SK-N-SH (cell line): ENCODE measurements at regions not wholly inside any gene's neighbourhood (a gene's known extent, or its start where the extent isn't known, plus 50 kb on each side); places are given as distances from the start of the nearest gene placed in this dataset.

Source experiments
- CTCF ChIA-PET: fragments of 300-600, 350-600 bp; formaldehyde crosslinking; extraction: SDS; loops from one replicate; lab custom pipeline; 2021; lab: Yijun Ruan, JAX
- POLR2A ChIA-PET: fragments of 350-600 bp; sonication (Branson Sonifier 250); formaldehyde crosslinking; extraction: SDS; loops from one replicate; lab custom pipeline; 2020; ENCODE audit warnings: antibody characterized with exemption, inconsistent platforms; lab: Yijun Ruan, JAX
- DNase-seq: peaks from one replicate; pipeline ENCODE4 v3.0.0; 2012
- H2AFZ ChIP-seq: fragments of 200-600 bp; sonication (generic); 2 replicates; pipeline ENCODE4 v1.8.1; 2016; ENCODE audit warnings: antibody characterized with exemption, mild to moderate bottlenecking, low read depth
- H3F3A ChIP-seq: fragments of 200-600 bp; sonication (generic); replicated peaks from 2 replicates; pipeline ENCODE3; 2016; ENCODE audit warnings: antibody characterized with exemption, mild to moderate bottlenecking; ENCODE audit not compliant: insufficient read depth
- H3K27ac ChIP-seq, 2 experiments: fragments of 200-500 bp in 1 of 2; fragments of 200-600 bp in 1 of 2; sonication (Bioruptor generic) in 1 of 2; sonication (generic), shearing (Covaris generic) in 1 of 2; 2 replicates each; pipeline versions ENCODE4 v1.5.1 to v1.6.1; 2014 to 2016; ENCODE audit warnings: low read depth in 2 of 2, inconsistent platforms in 1 of 2, low read length in 1 of 2, mild to moderate bottlenecking in 1 of 2, mixed read lengths in 1 of 2
- H3K27me3 ChIP-seq: fragments of 200-600 bp; sonication (generic), shearing (Covaris generic); 2 replicates; pipeline ENCODE4 v1.6.1; 2016; ENCODE audit warnings: mixed run types; ENCODE audit not compliant: insufficient read depth
- H3K36me3 ChIP-seq, 2 experiments: fragments of 200-500 bp in 1 of 2; fragments of 200-600 bp in 1 of 2; sonication (Bioruptor generic) in 1 of 2; sonication (generic) in 1 of 2; replicated peaks in 1 of 2; 2 replicates each; pipeline versions ENCODE3 to v1.5.1; 2014 to 2016; ENCODE audit warnings: low read length in 1 of 2, mild to moderate bottlenecking in 1 of 2; ENCODE audit not compliant: insufficient read depth in 2 of 2, control insufficient read depth in 1 of 2
- H3K4me1 ChIP-seq, 2 experiments: fragments of 200-500 bp in 1 of 2; fragments of 200-600 bp in 1 of 2; sonication (Bioruptor generic) in 1 of 2; sonication (generic), shearing (Covaris generic) in 1 of 2; 2 replicates each; pipeline versions ENCODE4 v1.5.1 to v1.6.1; 2014 to 2016; ENCODE audit warnings: low read depth in 1 of 2, low read length in 1 of 2, mixed run types in 1 of 2; ENCODE audit not compliant: insufficient read depth in 2 of 2, control insufficient read depth in 1 of 2
- H3K4me2 ChIP-seq: fragments of 200-600 bp; sonication (generic), shearing (Covaris generic); 2 replicates; pipeline ENCODE4 v1.6.1; 2017; ENCODE audit warnings: mixed run types
- H3K4me3 ChIP-seq, 2 experiments: fragments of 200-500 bp in 1 of 2; fragments of 200-600 bp in 1 of 2; sonication (Bioruptor generic) in 1 of 2; sonication (generic), shearing (Covaris generic) in 1 of 2; 2 replicates each; pipeline versions ENCODE4 v1.5.1 to v1.8.1; 2014 to 2016; ENCODE audit warnings: low read depth in 2 of 2, inconsistent platforms in 1 of 2, low read length in 1 of 2, mild to moderate bottlenecking in 1 of 2, mixed read lengths in 1 of 2, moderate library complexity in 1 of 2
- H3K79me2 ChIP-seq: fragments of 200-600 bp; sonication (generic); 2 replicates; pipeline ENCODE4 v1.8.1; 2017; ENCODE audit warnings: mild to moderate bottlenecking; ENCODE audit not compliant: insufficient read depth
- H3K9ac ChIP-seq: fragments of 200-600 bp; sonication (generic); 2 replicates; pipeline ENCODE4 v1.6.1; 2017; ENCODE audit warnings: mixed run types
- H3K9me2 ChIP-seq: fragments of 200-600 bp; sonication (generic); 2 replicates; pipeline ENCODE4 v1.6.1; 2017; ENCODE audit warnings: mixed run types
- H3K9me3 ChIP-seq: fragments of 200-600 bp; sonication (generic); 2 replicates; pipeline ENCODE4 v1.6.1; 2017; ENCODE audit warnings: mixed run types, mild to moderate bottlenecking, moderate library complexity
- H4K20me1 ChIP-seq: fragments of 200-600 bp; sonication (generic); 2 replicates; pipeline ENCODE4 v1.6.1; 2017; ENCODE audit warnings: mild to moderate bottlenecking, mixed run types; ENCODE audit not compliant: insufficient read depth
- CHD2 ChIP-seq: fragments of 150-350 bp; IDR thresholded peaks from 2 replicates; pipeline ENCODE4 v1.6.1; 2018; ENCODE audit warnings: low read length; ENCODE audit not compliant: partially characterized antibody
- FOXJ3 ChIP-seq: sonication (generic); formaldehyde crosslinking; IDR thresholded peaks from 2 replicates; pipeline ENCODE4 v1.5.1; 2020; ENCODE audit warnings: mild to moderate bottlenecking, missing genetic modification reagents
- FOXM1 ChIP-seq: IDR thresholded peaks from 2 replicates; pipeline ENCODE4 v1.4.0; 2012; ENCODE audit warnings: low read depth, mild to moderate bottlenecking
- GABPA ChIP-seq: IDR thresholded peaks from 2 replicates; pipeline ENCODE4 v1.4.0; 2012; ENCODE audit warnings: low read depth, mild to moderate bottlenecking
- JUND ChIP-seq: IDR thresholded peaks from 2 replicates; pipeline ENCODE4 v1.4.0; 2012
- MEF2A ChIP-seq: IDR thresholded peaks from 2 replicates; pipeline ENCODE4 v1.4.0; 2012; ENCODE audit warnings: low read depth, borderline replicate concordance
- NFIC ChIP-seq: IDR thresholded peaks from 2 replicates; pipeline ENCODE4 v1.4.0; 2012; ENCODE audit warnings: borderline replicate concordance
- NRF1 ChIP-seq: IDR thresholded peaks from 2 replicates; pipeline ENCODE4 v1.6.1; 2012; ENCODE audit warnings: low read depth, mild to moderate bottlenecking, low read length
- WGBS: methylation state at CpG from one replicate; pipeline ENCODE4 v1.1.6; 2017; ENCODE audit warnings: low lambda C conversion rate; 5-methylcytosine and 5-hydroxymethylcytosine counted together
- TF ChIP-seq, protein P1 (sequence below): fragments of 200-600 bp; sonication (generic); IDR thresholded peaks from 2 replicates; pipeline ENCODE4 v1.6.1; 2017; ENCODE audit warnings: antibody characterized with exemption, mild to moderate bottlenecking, moderate library complexity
- TF ChIP-seq, protein P2 (sequence below): IDR thresholded peaks from 2 replicates; pipeline ENCODE4 v1.4.0; 2012; ENCODE audit warnings: low read depth
- TF ChIP-seq, protein P3 (sequence below): IDR thresholded peaks from 2 replicates; pipeline ENCODE4 v1.6.1; 2012; ENCODE audit warnings: mild to moderate bottlenecking, low read depth, low read length, moderate library complexity
- TF ChIP-seq, protein P4 (sequence below): IDR thresholded peaks from 2 replicates; pipeline ENCODE4 v1.4.0; 2012; ENCODE audit warnings: low read depth, borderline replicate concordance
- TF ChIP-seq, protein P5 (sequence below): IDR thresholded peaks from 2 replicates; pipeline ENCODE4 v1.4.0; 2012; ENCODE audit warnings: low read depth, borderline replicate concordance

DNA sequence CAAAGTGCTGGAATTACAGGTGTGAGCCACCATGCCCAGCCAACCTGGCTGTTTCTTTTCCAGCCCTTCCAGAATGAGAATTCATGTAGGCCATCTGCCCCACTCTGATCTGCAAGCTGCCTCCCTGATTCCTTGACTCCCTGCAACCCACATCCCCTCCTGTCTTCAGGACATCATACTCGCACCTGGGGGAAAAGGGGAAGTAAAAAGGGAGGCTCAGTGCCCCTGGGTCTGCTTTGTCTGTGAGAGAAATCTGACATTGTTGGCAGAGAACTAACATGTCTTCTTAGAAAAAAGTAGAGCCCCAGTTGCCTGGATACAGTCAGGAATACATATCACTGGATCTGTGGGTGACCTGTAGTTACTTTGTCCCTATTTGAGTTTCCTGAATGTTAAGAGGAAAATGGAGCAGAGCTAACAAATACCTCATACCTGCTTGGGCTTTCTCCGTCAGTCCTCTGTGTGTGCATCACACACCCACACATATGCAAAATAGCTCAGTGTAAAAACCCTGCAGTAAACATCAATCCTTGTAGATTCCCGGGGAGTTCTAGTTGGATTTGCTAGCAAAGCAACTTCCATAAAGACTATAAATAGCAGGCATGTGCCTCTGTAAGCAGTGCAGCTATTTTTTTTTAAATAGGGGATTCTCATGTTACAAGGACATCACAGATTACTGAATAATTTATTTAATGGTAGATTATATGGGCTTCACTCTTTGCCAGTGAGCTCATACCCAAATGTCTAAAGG, 62.9 kb downstream of the TEX35 start:
- Histone ChIP-seq H3F3A (no peaks in the 10 kb centered on the region), H3K4me3 (no peak overlapping the region), H4K20me1 (no peaks in the 10 kb centered on the region), H3K27ac (no peak overlapping the region), H3K9me2 (no peaks in the 10 kb centered on the region), H3K9me3 (no peaks in the 10 kb centered on the region), H3K4me1 (peaks cover 0 to 8% of the 10 kb centered on the region in 2 experiments; a peak in 2 of 4 replicates), H3K79me2 (no peaks in the 10 kb centered on the region), H3K9ac (no peak overlapping the region), H2AFZ (no peak overlapping the region), H3K36me3 (no peaks in the 10 kb centered on the region), H3K4me2 (peak overlapping the region; percentile 8; the same call in 1 of the 2 replicates)
- DNase-seq, result no peak
- 72% methylated on average over 3 of the region's 3 CpGs for WGBS
- POLR2A ChIA-PET, result interaction anchor here (0.6 kb wide), 1 partner anchor 718 kb away, joined by 3 read pairs; the partner anchor contains the start of gene SOAT1
- TF ChIP-seq GABPA (no peak), FOXJ3 (CRISPR knock-in tag) (no peak), FOXM1 (no peak), MEF2A (no peak), NRF1 (no peak), NFIC (no peak), JUND (no peak), CHD2 (no peak)
- TF ChIP-seq, protein P1, sequence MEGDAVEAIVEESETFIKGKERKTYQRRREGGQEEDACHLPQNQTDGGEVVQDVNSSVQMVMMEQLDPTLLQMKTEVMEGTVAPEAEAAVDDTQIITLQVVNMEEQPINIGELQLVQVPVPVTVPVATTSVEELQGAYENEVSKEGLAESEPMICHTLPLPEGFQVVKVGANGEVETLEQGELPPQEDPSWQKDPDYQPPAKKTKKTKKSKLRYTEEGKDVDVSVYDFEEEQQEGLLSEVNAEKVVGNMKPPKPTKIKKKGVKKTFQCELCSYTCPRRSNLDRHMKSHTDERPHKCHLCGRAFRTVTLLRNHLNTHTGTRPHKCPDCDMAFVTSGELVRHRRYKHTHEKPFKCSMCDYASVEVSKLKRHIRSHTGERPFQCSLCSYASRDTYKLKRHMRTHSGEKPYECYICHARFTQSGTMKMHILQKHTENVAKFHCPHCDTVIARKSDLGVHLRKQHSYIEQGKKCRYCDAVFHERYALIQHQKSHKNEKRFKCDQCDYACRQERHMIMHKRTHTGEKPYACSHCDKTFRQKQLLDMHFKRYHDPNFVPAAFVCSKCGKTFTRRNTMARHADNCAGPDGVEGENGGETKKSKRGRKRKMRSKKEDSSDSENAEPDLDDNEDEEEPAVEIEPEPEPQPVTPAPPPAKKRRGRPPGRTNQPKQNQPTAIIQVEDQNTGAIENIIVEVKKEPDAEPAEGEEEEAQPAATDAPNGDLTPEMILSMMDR, result no peak
- TF ChIP-seq, protein P2, sequence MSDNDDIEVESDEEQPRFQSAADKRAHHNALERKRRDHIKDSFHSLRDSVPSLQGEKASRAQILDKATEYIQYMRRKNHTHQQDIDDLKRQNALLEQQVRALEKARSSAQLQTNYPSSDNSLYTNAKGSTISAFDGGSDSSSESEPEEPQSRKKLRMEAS, result no peak
- TF ChIP-seq, protein P3, sequence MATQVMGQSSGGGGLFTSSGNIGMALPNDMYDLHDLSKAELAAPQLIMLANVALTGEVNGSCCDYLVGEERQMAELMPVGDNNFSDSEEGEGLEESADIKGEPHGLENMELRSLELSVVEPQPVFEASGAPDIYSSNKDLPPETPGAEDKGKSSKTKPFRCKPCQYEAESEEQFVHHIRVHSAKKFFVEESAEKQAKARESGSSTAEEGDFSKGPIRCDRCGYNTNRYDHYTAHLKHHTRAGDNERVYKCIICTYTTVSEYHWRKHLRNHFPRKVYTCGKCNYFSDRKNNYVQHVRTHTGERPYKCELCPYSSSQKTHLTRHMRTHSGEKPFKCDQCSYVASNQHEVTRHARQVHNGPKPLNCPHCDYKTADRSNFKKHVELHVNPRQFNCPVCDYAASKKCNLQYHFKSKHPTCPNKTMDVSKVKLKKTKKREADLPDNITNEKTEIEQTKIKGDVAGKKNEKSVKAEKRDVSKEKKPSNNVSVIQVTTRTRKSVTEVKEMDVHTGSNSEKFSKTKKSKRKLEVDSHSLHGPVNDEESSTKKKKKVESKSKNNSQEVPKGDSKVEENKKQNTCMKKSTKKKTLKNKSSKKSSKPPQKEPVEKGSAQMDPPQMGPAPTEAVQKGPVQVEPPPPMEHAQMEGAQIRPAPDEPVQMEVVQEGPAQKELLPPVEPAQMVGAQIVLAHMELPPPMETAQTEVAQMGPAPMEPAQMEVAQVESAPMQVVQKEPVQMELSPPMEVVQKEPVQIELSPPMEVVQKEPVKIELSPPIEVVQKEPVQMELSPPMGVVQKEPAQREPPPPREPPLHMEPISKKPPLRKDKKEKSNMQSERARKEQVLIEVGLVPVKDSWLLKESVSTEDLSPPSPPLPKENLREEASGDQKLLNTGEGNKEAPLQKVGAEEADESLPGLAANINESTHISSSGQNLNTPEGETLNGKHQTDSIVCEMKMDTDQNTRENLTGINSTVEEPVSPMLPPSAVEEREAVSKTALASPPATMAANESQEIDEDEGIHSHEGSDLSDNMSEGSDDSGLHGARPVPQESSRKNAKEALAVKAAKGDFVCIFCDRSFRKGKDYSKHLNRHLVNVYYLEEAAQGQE, result no peak
- TF ChIP-seq, protein P4, sequence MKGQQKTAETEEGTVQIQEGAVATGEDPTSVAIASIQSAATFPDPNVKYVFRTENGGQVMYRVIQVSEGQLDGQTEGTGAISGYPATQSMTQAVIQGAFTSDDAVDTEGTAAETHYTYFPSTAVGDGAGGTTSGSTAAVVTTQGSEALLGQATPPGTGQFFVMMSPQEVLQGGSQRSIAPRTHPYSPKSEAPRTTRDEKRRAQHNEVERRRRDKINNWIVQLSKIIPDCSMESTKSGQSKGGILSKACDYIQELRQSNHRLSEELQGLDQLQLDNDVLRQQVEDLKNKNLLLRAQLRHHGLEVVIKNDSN, result no peak
- TF ChIP-seq, protein P5, sequence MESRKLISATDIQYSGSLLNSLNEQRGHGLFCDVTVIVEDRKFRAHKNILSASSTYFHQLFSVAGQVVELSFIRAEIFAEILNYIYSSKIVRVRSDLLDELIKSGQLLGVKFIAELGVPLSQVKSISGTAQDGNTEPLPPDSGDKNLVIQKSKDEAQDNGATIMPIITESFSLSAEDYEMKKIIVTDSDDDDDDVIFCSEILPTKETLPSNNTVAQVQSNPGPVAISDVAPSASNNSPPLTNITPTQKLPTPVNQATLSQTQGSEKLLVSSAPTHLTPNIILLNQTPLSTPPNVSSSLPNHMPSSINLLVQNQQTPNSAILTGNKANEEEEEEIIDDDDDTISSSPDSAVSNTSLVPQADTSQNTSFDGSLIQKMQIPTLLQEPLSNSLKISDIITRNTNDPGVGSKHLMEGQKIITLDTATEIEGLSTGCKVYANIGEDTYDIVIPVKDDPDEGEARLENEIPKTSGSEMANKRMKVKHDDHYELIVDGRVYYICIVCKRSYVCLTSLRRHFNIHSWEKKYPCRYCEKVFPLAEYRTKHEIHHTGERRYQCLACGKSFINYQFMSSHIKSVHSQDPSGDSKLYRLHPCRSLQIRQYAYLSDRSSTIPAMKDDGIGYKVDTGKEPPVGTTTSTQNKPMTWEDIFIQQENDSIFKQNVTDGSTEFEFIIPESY, result no peak
- TF ChIP-seq, all 33 proteins: peak for 0
- no peaks in the 10 kb centered on the region for H3K27me3 ChIP-seq
- CTCF ChIA-PET, result interaction anchor here (1.0 kb wide), 1 partner anchor 11 kb away, joined by 3 read pairs; no protein-coding TSS in a partner anchor
